ENCODE measurements at regions not wholly inside any gene's neighbourhood (a gene's known extent, or its start where the extent isn't known, plus 50 kb on each side); places are given as distances from the start of the nearest gene placed in this dataset.

DNA sequence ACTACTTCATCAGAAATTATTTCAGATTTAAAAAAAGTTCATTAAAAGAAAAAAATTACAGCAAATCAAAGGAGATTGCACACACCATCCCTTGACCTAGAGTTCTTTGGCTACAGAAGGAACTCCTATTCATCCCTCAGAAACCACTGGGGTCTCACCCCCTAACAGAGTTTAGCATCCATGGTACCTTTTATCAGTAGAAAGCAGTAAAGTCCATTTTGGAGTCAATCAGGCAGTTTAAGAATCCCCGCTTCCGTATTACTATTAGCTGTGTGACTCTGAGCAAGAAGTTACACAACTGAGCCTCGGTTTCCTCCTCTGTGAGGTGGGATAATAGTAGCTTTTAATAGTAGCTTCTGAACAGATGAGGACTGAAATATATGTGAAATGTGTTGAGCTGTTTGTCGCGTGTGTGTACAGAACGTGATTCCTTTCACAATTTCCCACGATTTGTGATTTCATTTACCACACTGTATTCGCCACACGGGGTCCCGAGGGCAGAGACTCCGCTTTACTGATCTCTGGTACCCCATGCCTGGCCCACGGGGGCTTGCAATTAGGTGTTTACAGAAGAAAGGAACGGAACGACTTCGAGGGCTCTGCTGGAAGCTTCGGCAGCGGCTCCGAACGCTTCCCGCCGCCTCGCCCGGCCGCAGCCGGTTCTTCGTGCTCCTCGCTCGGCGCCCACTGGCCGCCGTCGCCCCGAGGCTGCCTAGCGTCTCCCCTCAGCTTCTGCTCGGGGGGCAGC, 72.5 kb upstream of the ZBED5 start (continued):
- TF ChIP-seq IRF2 (CRISPR knock-in tag; IDR thresholded peaks at IDR 0.05; ENCODE audit: borderline replicate concordance, low read depth) (0 out of 2 replicates have a peak, but pooled peaks have one; percentile 39), ZNF232 (CRISPR knock-in tag; IDR thresholded peaks at IDR 0.05) (no peak), SMAD4 (CRISPR knock-in tag; IDR thresholded peaks at IDR 0.05) (no peak), FOXP4 (CRISPR knock-in tag; IDR thresholded peaks at IDR 0.05) (peak; percentile 35; the same call in 1 of the 2 replicates)

GRCh38 chr11:10927538-10927937, 69.7 kb upstream of the ZBED5 start:
- no peak for DNase-seq (ENCODE audit: low spot score)
- H3K27me3 Mint-ChIP-seq (ENCODE audit: low read depth), result peaks cover 24% of the 10 kb centered on the region
- H3K9me3 Mint-ChIP-seq, result no peaks in the 10 kb centered on the region
- no peak overlapping the region for H3K27ac Mint-ChIP-seq
- no peaks in the 10 kb centered on the region for H3K36me3 Mint-ChIP-seq
- H3K4me3 Mint-ChIP-seq, result no peak overlapping the region
- ATAC-seq, result no peak
- CTCF ChIA-PET, result interaction anchor here (1.0 to 1.3 kb wide), 6 partner anchors 21 to 157 kb away, joined by 3 to 6 read pairs (median 4); partner anchors contain the start of gene ZBED5
- H3K4me1 Mint-ChIP-seq, result peaks cover 17% of the 10 kb centered on the region
- TF ChIP-seq AFF4 (CRISPR knock-in tag; IDR thresholded peaks at IDR 0.05; ENCODE audit: borderline replicate concordance), result no peak
- TF ChIP-seq IRF1 (CRISPR knock-in tag; IDR thresholded peaks at IDR 0.05), result no peak
- TF ChIP-seq IRF2 (CRISPR knock-in tag; IDR thresholded peaks at IDR 0.05; ENCODE audit: borderline replicate concordance, low read depth), result no peak
- TF ChIP-seq ATF6 (CRISPR knock-in tag; IDR thresholded peaks at IDR 0.05), result no peak
- TF ChIP-seq FOXJ3 (CRISPR knock-in tag; IDR thresholded peaks at IDR 0.05; ENCODE audit: borderline replicate concordance), result no peak
- TF ChIP-seq FOXP1 (CRISPR knock-in tag; IDR thresholded peaks at IDR 0.05; ENCODE audit: borderline replicate concordance), result no peak
- TF ChIP-seq TCF7 (CRISPR knock-in tag; IDR thresholded peaks at IDR 0.05; ENCODE audit: low read depth), result no peak
- TF ChIP-seq ZBTB21 (CRISPR knock-in tag; IDR thresholded peaks at IDR 0.05; ENCODE audit: borderline replicate concordance), result no peak
- POLR2A ChIA-PET, result interaction anchor here (1.1 to 3.1 kb wide), 2 partner anchors 70 to 119 kb away, joined by 5 to 11 read pairs; partner anchors contain the start of genes EIF4G2 and ZBED5

DNA sequence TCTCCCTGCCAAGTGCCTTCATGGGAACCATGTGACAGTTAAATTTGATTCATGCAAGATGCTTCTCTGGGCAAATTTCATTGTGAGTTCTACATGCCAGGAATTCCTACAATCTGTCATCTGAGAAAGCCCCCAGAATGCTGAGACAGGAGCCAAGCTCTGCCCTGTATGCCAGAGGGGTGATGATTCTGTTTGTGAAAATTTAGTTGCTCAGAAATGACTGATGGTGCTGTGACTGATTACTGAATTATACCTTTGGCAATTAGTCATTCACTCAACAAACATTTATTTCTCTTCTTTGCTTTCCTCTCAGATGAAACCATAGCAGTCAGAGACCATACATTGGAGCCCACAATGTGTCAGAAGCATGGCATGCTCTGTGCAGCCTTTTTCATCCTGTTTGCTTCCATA, 69.0 kb upstream of the ZBED5 start:
- no peak overlapping the region for H3K4me3 Mint-ChIP-seq
- DNase-seq (ENCODE audit: low spot score), result no peak
- POLR2A ChIA-PET, result interaction anchor here (1.1 to 3.1 kb wide), 2 partner anchors 69 to 118 kb away, joined by 5 to 11 read pairs; partner anchors contain the start of genes EIF4G2 and ZBED5

More for the DNA sequence above, 69.0 kb upstream of the ZBED5 start:
- no peak overlapping the region for H3K27ac Mint-ChIP-seq
- no peaks in the 10 kb centered on the region for H3K9me3 Mint-ChIP-seq
- H3K36me3 Mint-ChIP-seq, result no peaks in the 10 kb centered on the region
- ATAC-seq, result no peak
- peaks cover 24% of the 10 kb centered on the region for H3K27me3 Mint-ChIP-seq (ENCODE audit: low read depth)
- H3K4me1 Mint-ChIP-seq, result peaks cover 16% of the 10 kb centered on the region
- TF ChIP-seq GTF2I (CRISPR knock-in tag; conservative IDR thresholded peaks at IDR 0.05) (no peak), OVOL2 (CRISPR knock-in tag; IDR thresholded peaks at IDR 0.05; ENCODE audit: borderline replicate concordance) (no peak), MXD4 (CRISPR knock-in tag; IDR thresholded peaks at IDR 0.05; ENCODE audit: borderline replicate concordance) (no peak), FOXJ3 (CRISPR knock-in tag; IDR thresholded peaks at IDR 0.05; ENCODE audit: borderline replicate concordance) (no peak), NR3C1 (CRISPR knock-in tag; conservative IDR thresholded peaks at IDR 0.05; ENCODE audit: low read depth) (no peak), NR1H2 (CRISPR knock-in tag; IDR thresholded peaks at IDR 0.05) (no peak), KAT7 (CRISPR knock-in tag; IDR thresholded peaks at IDR 0.05; ENCODE audit: borderline replicate concordance) (no peak)
- CTCF ChIA-PET, result interaction anchor here (0.6 to 2.2 kb wide), 9 partner anchors 20 to 342 kb away, joined by 3 to 11 read pairs (median 5); partner anchors contain the start of gene ZBED5
